Erythroblast (primary cell): ENCODE measurements at regions not wholly inside any gene's neighbourhood (a gene's known extent, or its start where the extent isn't known, plus 50 kb on each side); places are given as distances from the start of the nearest gene placed in this dataset.
"Not testable (repeated sequence)": the region's sequence is repeated elsewhere in the genome, so short reads cannot be mapped to it uniquely, and the experiment has no call there.

ENCODE experiments used
- GATA1 ChIP-seq: IDR thresholded peaks from 2 replicates; pipeline ENCODE4 v1.6.1; 2011; ENCODE audit warnings: low read depth, mild to moderate bottlenecking, control low read depth, low read length, moderate library complexity
- POLR2A ChIP-seq: IDR thresholded peaks from 2 replicates; pipeline ENCODE4 v1.6.1; 2011; ENCODE audit warnings: mild to moderate bottlenecking, low read length

DNA sequence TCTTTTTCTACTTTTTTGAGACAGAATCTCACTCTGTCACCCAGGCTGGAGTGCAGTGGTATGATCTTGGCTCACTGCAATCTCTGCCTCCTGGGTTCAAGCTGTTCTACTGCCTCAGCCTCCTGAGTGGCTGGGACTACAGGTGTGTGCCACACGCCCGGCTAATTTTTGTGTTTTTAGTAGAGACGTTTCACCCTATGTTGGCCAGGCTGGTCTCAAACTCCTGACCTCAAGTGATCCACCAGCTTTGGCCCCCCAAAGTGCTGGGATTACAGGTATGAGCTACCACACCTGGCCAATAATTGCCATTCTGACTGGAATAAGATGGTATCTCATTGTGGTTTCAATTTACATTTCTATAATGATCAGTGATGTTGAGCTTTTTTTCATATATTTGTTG lies 71.0 kb upstream of the RGPD5 start:
- TF ChIP-seq POLR2A, GATA1: not testable (repeated sequence)
